ENCODE measurements at regions not wholly inside any gene's neighbourhood (a gene's known extent, or its start where the extent isn't known, plus 50 kb on each side); places are given as distances from the start of the nearest gene placed in this dataset.

DNA sequence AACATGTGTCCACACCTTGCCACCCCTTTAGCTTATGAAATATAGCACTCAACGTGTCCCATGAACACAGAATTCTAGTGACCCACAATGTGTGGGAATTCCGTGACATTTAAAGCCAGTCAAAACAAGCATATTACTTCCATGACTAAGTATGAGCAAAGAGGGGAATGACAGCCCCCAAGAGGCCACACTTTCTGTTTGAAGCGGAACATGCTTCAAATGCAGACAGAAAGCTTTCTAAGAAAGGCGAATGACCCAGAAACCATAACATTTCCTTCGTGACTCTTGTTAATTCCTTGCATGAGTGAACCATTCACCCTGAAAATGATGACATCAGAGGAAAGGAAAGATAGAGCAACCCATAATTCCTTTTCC lies 122.0 kb upstream of the FNDC3A start:
- no peak overlapping the region for H4K8ac ChIP-seq (ENCODE audit: extremely low read depth, insufficient read depth, low read length)
- no peak overlapping the region for H2BK5ac ChIP-seq (ENCODE audit: low read depth, low read length)
- H2AFZ ChIP-seq (ENCODE audit: low read length) = no peak overlapping the region
- H3K27ac ChIP-seq (ENCODE audit: low read depth, low read length) = no peak overlapping the region
- H4K20me1 ChIP-seq (replicated peaks in 1 of 2; ENCODE audit: control insufficient read depth in 1 of 2, insufficient read depth in 2 of 2, low read length in 2 of 2) = no peaks in the 10 kb centered on the region
- H4K91ac ChIP-seq (replicated peaks; ENCODE audit: insufficient read length, low read length) = no peak overlapping the region
- H3K56ac ChIP-seq (replicated peaks; ENCODE audit: insufficient read length, low read depth, low read length) = no peak overlapping the region
- no peak overlapping the region for H2BK12ac ChIP-seq (ENCODE audit: low read depth, low read length)
- H2BK15ac ChIP-seq (ENCODE audit: low read length) = no peak overlapping the region
- POLR2A ChIA-PET (ENCODE audit: partially characterized antibody) = no interaction called here
- no peaks in the 10 kb centered on the region for H3K27me3 ChIP-seq (replicated peaks in 1 of 4; ENCODE audit: control insufficient read depth in 3 of 4, extremely low read depth in 1 of 4, insufficient read depth in 3 of 4, low read length in 3 of 4)
- H3K23me2 ChIP-seq (ENCODE audit: low read depth, low read length) = no peaks in the 10 kb centered on the region
- no peak overlapping the region for H3K4ac ChIP-seq (replicated peaks; ENCODE audit: insufficient read length, low read depth, low read length)
- no peak for FAIRE-seq
- CTCF ChIA-PET (ENCODE audit: partially characterized antibody) = interaction anchor here (0.7 kb wide), 1 partner anchor 11 kb away, joined by 3 read pairs; no protein-coding TSS in a partner anchor
- TF ChIP-seq TAF1 (IDR thresholded peaks at IDR 0.05; ENCODE audit: low read depth, low read length) = no peak
- TF ChIP-seq, protein P1, sequence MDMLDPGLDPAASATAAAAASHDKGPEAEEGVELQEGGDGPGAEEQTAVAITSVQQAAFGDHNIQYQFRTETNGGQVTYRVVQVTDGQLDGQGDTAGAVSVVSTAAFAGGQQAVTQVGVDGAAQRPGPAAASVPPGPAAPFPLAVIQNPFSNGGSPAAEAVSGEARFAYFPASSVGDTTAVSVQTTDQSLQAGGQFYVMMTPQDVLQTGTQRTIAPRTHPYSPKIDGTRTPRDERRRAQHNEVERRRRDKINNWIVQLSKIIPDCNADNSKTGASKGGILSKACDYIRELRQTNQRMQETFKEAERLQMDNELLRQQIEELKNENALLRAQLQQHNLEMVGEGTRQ (IDR thresholded peaks at IDR 0.05; ENCODE audit: low read length) = no peak
- TF ChIP-seq CBX5 (IDR thresholded peaks at IDR 0.05; ENCODE audit: low read depth, low read length) = no peak
- TF ChIP-seq HDAC2 (IDR thresholded peaks at IDR 0.05; ENCODE audit: borderline replicate concordance in 1 of 2, low read depth in 2 of 2, low read length in 2 of 2) = no peak
- no peak for TF ChIP-seq SP1 (IDR thresholded peaks at IDR 0.05; ENCODE audit: low read depth, low read length)
- H3K4me1 ChIP-seq (replicated peaks in 1 of 4; ENCODE audit: control insufficient read depth in 3 of 4, insufficient read depth in 4 of 4, low read length in 3 of 4) = 0 out of 7 replicates have a peak, but pooled peaks cover 0 to 2% (median 0%) of the 10 kb centered on the region in 4 experiments
- H3K79me1 ChIP-seq (ENCODE audit: low read depth, low read length) = no peaks in the 10 kb centered on the region
- no peaks in the 10 kb centered on the region for H3K79me2 ChIP-seq (ENCODE audit: control insufficient read depth in 1 of 2, insufficient read depth in 2 of 2, low read length in 2 of 2)
- H2BK20ac ChIP-seq (ENCODE audit: low read length) = no peak overlapping the region
- no peak overlapping the region for H3K18ac ChIP-seq (ENCODE audit: extremely low read depth, low read length)
- no peak overlapping the region for H4K5ac ChIP-seq (ENCODE audit: insufficient read length, low read depth, low read length)
- no peak overlapping the region for H3K23ac ChIP-seq (ENCODE audit: insufficient read length)
- H3K36me3 ChIP-seq (ENCODE audit: control insufficient read depth in 2 of 4, insufficient read depth in 4 of 4, low read length in 3 of 4) = no peaks in the 10 kb centered on the region
- no peak overlapping the region for H3K9ac ChIP-seq (replicated peaks in 1 of 4; ENCODE audit: extremely low read depth in 1 of 4, low read depth in 3 of 4, low read length in 3 of 4)
- H3K4me2 ChIP-seq (ENCODE audit: insufficient read depth in 1 of 2, low read depth in 2 of 2, low read length in 2 of 2) = no peak overlapping the region
- no peak overlapping the region for H2AK5ac ChIP-seq (ENCODE audit: low read depth, low read length)
- no peak for DNase-seq (ENCODE audit: low read depth in 1 of 2, low spot score in 2 of 2)
- no peak overlapping the region for H3K14ac ChIP-seq (ENCODE audit: insufficient read length)
- H3K9me3 ChIP-seq (ENCODE audit: insufficient read depth in 2 of 2, low read depth in 1 of 2, low read length in 1 of 2) = no peaks in the 10 kb centered on the region
- H3K4me3 ChIP-seq (ENCODE audit: extremely low read depth in 1 of 4, insufficient read depth in 2 of 4, low read depth in 3 of 4, low read length in 4 of 4) = no peak overlapping the region
- H2BK120ac ChIP-seq (replicated peaks; ENCODE audit: low read depth, low read length) = no peak overlapping the region
- 72% methylated on average over 5 of the region's 5 CpGs; no CpG with 5 or more reads in 1 of the 2 experiments for whole genome bisulfite sequencing, 2 experiments (ENCODE audit: extremely low coverage in 1 of 2, insufficient coverage in 1 of 2, insufficient read length in 1 of 2, insufficient replicate concordance in 2 of 2, low coverage in 1 of 2, low lambda C conversion rate in 2 of 2, missing lambda C conversion rate in 1 of 2)
